Neural cell (in vitro differentiated cells): ENCODE measurements at regions not wholly inside any gene's neighbourhood (a gene's known extent, or its start where the extent isn't known, plus 50 kb on each side); places are given as distances from the start of the nearest gene placed in this dataset.

Experiments
- CTCF ChIP-seq: fragments of 450-650 bp; IDR thresholded peaks from 2 replicates; pipeline ENCODE4 v1.5.1; 2014; ENCODE audit warnings: antibody characterized with exemption, mild to moderate bottlenecking, moderate library complexity; ENCODE audit not compliant: poor library complexity, severe bottlenecking
- EP300 ChIP-seq: fragments of 450-650 bp; conservative IDR thresholded peaks from 2 replicates; pipeline ENCODE4 v1.6.1; 2014; ENCODE audit warnings: antibody characterized with exemption, mild to moderate bottlenecking, moderate library complexity; ENCODE audit not compliant: poor library complexity, severe bottlenecking
- EZH2 ChIP-seq: fragments of 200-600, 300-800 bp; shearing (Covaris generic), sonication (generic); IDR thresholded peaks from 2 replicates; pipeline ENCODE4 v1.6.1; 2014; ENCODE audit warnings: antibody characterized with exemption, low read length, borderline replicate concordance, mild to moderate bottlenecking; ENCODE audit not compliant: insufficient read depth, poor library complexity, severe bottlenecking
- MXI1 ChIP-seq: fragments of 450-650 bp; conservative IDR thresholded peaks from 2 replicates; pipeline ENCODE4 v1.6.1; 2014; ENCODE audit warnings: antibody characterized with exemption, mild to moderate bottlenecking; ENCODE audit not compliant: poor library complexity, severe bottlenecking
- POLR2AphosphoS5 ChIP-seq: IDR thresholded peaks from 2 replicates; pipeline ENCODE4 v1.6.1; 2012
- RAD21 ChIP-seq: fragments of 450-650 bp; conservative IDR thresholded peaks from 2 replicates; pipeline ENCODE4 v1.6.1; 2014; ENCODE audit warnings: antibody characterized with exemption, mild to moderate bottlenecking, moderate library complexity
- REST ChIP-seq: IDR thresholded peaks from 2 replicates; pipeline ENCODE4 v1.6.1; 2012; ENCODE audit warnings: borderline replicate concordance
- SMC3 ChIP-seq: fragments of 450-650 bp; conservative IDR thresholded peaks from 2 replicates; pipeline ENCODE4 v1.6.1; 2014; ENCODE audit warnings: antibody characterized with exemption, mild to moderate bottlenecking, moderate library complexity; ENCODE audit not compliant: poor library complexity
- TAF1 ChIP-seq: IDR thresholded peaks from 2 replicates; pipeline ENCODE4 v1.6.1; 2012; ENCODE audit warnings: low read depth

GRCh38 chr6:151185148-151185547 is 54.6 kb upstream of the AKAP12 start:
- TF ChIP-seq EZH2 (no peak), EP300 (no peak), CTCF (no peak), SMC3 (no peak), POLR2AphosphoS5 (no peak), RAD21 (no peak), MXI1 (no peak), TAF1 (no peak), REST (no peak)
